ENCODE measurements at regions not wholly inside any gene's neighbourhood (a gene's known extent, or its start where the extent isn't known, plus 50 kb on each side); places are given as distances from the start of the nearest gene placed in this dataset.

GRCh38 chr2:192307530-192307929, 112.8 kb upstream of the TMEFF2 start:
- Mint-ChIP-seq H3K36me3 (ENCODE audit: insufficient read depth, unreplicated experiment) (no peaks in the 10 kb centered on the region), H3K4me3 (ENCODE audit: unreplicated experiment) (no peak overlapping the region), H3K4me1 (ENCODE audit: insufficient read depth, unreplicated experiment) (no peaks in the 10 kb centered on the region), H3K27me3 (ENCODE audit: insufficient read depth, unreplicated experiment) (no peaks in the 10 kb centered on the region), H3K9me3 (ENCODE audit: unreplicated experiment) (no peaks in the 10 kb centered on the region), H3K27ac (ENCODE audit: low read depth, unreplicated experiment) (no peak overlapping the region)
- intact Hi-C loops (cut with micrococcal nuclease), result no loop called here
- no TSS peak for BruUV-seq (replicated peaks)
- POLR2A ChIA-PET, result no interaction called here
- no peak for TF ChIP-seq CTCF (IDR thresholded peaks at IDR 0.05; ENCODE audit: unreplicated experiment)
- no peak for DNase-seq (ENCODE audit: unreplicated experiment)
- CTCF ChIA-PET, result interaction anchor here (0.7 kb wide), 1 partner anchor 1074 kb away, joined by 3 read pairs; no protein-coding TSS in a partner anchor

GRCh38 chr2:192298664-192299063, 103.9 kb upstream of the TMEFF2 start:
- CTCF ChIA-PET, result interaction anchor here (0.5 to 0.8 kb wide), 2 partner anchors 135 to 1962 kb away, joined by 3 to 7 read pairs; no protein-coding TSS in a partner anchor

GRCh38 chr2:192292478-192292877, 97.7 kb upstream of the TMEFF2 start:
- H3K36me3 Mint-ChIP-seq (ENCODE audit: insufficient read depth, unreplicated experiment), result no peaks in the 10 kb centered on the region
- intact Hi-C loops (cut with micrococcal nuclease), result no loop called here
- H3K4me3 Mint-ChIP-seq (ENCODE audit: unreplicated experiment), result no peak overlapping the region
- CTCF ChIA-PET, result no interaction called here
- no peak overlapping the region for H3K27ac Mint-ChIP-seq (ENCODE audit: low read depth, unreplicated experiment)
- no peak for DNase-seq (ENCODE audit: unreplicated experiment)
- TF ChIP-seq CTCF (IDR thresholded peaks at IDR 0.05; ENCODE audit: unreplicated experiment), result no peak
- no TSS peak for BruUV-seq (replicated peaks)
- no peaks in the 10 kb centered on the region for H3K4me1 Mint-ChIP-seq (ENCODE audit: insufficient read depth, unreplicated experiment)
- no peaks in the 10 kb centered on the region for H3K9me3 Mint-ChIP-seq (ENCODE audit: unreplicated experiment)
- POLR2A ChIA-PET, result no interaction called here
- no peaks in the 10 kb centered on the region for H3K27me3 Mint-ChIP-seq (ENCODE audit: insufficient read depth, unreplicated experiment)

More at GRCh38 chr2:192298664-192299063, 103.9 kb upstream of the TMEFF2 start:
- H3K9me3 Mint-ChIP-seq (ENCODE audit: unreplicated experiment), result no peaks in the 10 kb centered on the region
- H3K4me3 Mint-ChIP-seq (ENCODE audit: unreplicated experiment), result no peak overlapping the region
- POLR2A ChIA-PET, result no interaction called here
- no peaks in the 10 kb centered on the region for H3K36me3 Mint-ChIP-seq (ENCODE audit: insufficient read depth, unreplicated experiment)
- no TSS peak for BruUV-seq (replicated peaks)
- no peaks in the 10 kb centered on the region for H3K4me1 Mint-ChIP-seq (ENCODE audit: insufficient read depth, unreplicated experiment)
- DNase-seq (ENCODE audit: unreplicated experiment), result peak; percentile 24
- intact Hi-C loops (cut with micrococcal nuclease), result no loop called here
- no peaks in the 10 kb centered on the region for H3K27me3 Mint-ChIP-seq (ENCODE audit: insufficient read depth, unreplicated experiment)
- H3K27ac Mint-ChIP-seq (ENCODE audit: low read depth, unreplicated experiment), result no peak overlapping the region
- no peak for TF ChIP-seq CTCF (IDR thresholded peaks at IDR 0.05; ENCODE audit: unreplicated experiment)

- ChIA-PET CTCF (interaction anchor here (1.4 to 1.7 kb wide), 3 partner anchors 100 to 476 kb away, joined by 3 to 6 read pairs (median 4); no protein-coding TSS in a partner anchor), POLR2A (no interaction called here)
- H3K27ac Mint-ChIP-seq (ENCODE audit: low read depth, unreplicated experiment), result no peak overlapping the region
- no peaks in the 10 kb centered on the region for H3K9me3 Mint-ChIP-seq (ENCODE audit: unreplicated experiment)
- no peaks in the 10 kb centered on the region for H3K4me1 Mint-ChIP-seq (ENCODE audit: insufficient read depth, unreplicated experiment)
- no TSS peak for BruUV-seq (replicated peaks)
- intact Hi-C loops (cut with micrococcal nuclease), result loop anchor here (10.0 kb wide), 1 partner anchor 733 kb away; no protein-coding TSS in a partner anchor
- no peak overlapping the region for H3K4me3 Mint-ChIP-seq (ENCODE audit: unreplicated experiment)
- no peaks in the 10 kb centered on the region for H3K27me3 Mint-ChIP-seq (ENCODE audit: insufficient read depth, unreplicated experiment)
- no peaks in the 10 kb centered on the region for H3K36me3 Mint-ChIP-seq (ENCODE audit: insufficient read depth, unreplicated experiment)
- DNase-seq (ENCODE audit: unreplicated experiment), result no peak
- TF ChIP-seq CTCF (IDR thresholded peaks at IDR 0.05; ENCODE audit: unreplicated experiment), result no peak
Observed at GRCh38 chr2:192288295-192288694, 93.6 kb upstream of the TMEFF2 start.
